ENCODE measurements at regions not wholly inside any gene's neighbourhood (a gene's known extent, or its start where the extent isn't known, plus 50 kb on each side); places are given as distances from the start of the nearest gene placed in this dataset.

DNA sequence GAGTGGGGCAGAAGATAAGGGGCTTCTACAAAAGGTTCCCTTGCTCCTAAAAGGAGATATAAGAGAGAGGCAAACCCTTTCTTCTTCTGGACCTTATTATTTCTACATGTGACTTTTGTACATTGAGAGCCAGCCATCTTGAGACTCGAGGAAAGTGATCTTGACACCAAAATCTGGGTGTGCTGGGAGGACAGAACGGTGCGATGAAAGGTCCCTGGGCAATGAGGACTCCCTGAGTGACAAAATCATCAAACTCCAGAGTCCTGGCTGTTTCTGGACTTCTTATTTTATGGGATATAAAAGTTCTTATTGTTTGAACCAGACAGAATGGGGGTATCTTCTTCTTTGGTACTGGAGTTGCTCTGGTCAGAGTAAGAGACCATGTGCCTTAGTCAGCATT, 411.0 kb downstream of the ZNF536 start:
- no peaks in the 10 kb centered on the region for H3K36me3 Mint-ChIP-seq (ENCODE audit: low read depth)
- H3K27ac Mint-ChIP-seq: no peak overlapping the region
- DNase-seq: no peak
- H3K9me3 Mint-ChIP-seq: no peaks in the 10 kb centered on the region
- no peaks in the 10 kb centered on the region for H3K27me3 Mint-ChIP-seq (ENCODE audit: low read depth, poor library complexity)
- H3K4me3 Mint-ChIP-seq: no peak overlapping the region
- peaks cover 19% of the 10 kb centered on the region for H3K4me1 Mint-ChIP-seq
- TF ChIP-seq, protein P1, sequence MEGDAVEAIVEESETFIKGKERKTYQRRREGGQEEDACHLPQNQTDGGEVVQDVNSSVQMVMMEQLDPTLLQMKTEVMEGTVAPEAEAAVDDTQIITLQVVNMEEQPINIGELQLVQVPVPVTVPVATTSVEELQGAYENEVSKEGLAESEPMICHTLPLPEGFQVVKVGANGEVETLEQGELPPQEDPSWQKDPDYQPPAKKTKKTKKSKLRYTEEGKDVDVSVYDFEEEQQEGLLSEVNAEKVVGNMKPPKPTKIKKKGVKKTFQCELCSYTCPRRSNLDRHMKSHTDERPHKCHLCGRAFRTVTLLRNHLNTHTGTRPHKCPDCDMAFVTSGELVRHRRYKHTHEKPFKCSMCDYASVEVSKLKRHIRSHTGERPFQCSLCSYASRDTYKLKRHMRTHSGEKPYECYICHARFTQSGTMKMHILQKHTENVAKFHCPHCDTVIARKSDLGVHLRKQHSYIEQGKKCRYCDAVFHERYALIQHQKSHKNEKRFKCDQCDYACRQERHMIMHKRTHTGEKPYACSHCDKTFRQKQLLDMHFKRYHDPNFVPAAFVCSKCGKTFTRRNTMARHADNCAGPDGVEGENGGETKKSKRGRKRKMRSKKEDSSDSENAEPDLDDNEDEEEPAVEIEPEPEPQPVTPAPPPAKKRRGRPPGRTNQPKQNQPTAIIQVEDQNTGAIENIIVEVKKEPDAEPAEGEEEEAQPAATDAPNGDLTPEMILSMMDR (IDR thresholded peaks at IDR 0.05): no peak

DNA sequence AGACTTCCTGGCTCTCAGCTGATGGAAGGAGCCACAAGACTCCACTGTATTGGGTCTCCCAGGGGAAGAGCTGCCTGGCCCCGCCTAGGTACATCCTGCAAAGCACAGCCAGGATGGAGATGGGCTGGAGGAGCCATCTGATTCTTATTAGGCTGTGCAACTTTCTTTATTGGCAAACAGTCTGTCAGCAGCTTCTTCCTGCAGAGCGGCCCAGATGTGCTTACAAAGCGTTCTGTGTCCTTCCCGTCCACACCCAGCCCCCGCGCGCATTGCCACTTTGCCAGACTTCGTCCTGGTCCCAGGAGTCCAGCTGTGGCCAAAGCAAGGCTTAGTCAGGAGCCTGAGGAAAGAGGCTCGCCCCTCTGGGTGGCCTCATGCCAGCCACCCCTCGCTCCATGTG, 409.3 kb downstream of the ZNF536 start:
- TF ChIP-seq, protein P1 (IDR thresholded peaks at IDR 0.05): no peak
- Mint-ChIP-seq H3K4me3 (no peak overlapping the region), H3K9me3 (no peaks in the 10 kb centered on the region), H3K36me3 (ENCODE audit: low read depth) (no peaks in the 10 kb centered on the region), H3K27me3 (ENCODE audit: low read depth, poor library complexity) (no peaks in the 10 kb centered on the region), H3K27ac (no peak overlapping the region), H3K4me1 (peaks cover 19% of the 10 kb centered on the region)
- no peak for DNase-seq

DNA sequence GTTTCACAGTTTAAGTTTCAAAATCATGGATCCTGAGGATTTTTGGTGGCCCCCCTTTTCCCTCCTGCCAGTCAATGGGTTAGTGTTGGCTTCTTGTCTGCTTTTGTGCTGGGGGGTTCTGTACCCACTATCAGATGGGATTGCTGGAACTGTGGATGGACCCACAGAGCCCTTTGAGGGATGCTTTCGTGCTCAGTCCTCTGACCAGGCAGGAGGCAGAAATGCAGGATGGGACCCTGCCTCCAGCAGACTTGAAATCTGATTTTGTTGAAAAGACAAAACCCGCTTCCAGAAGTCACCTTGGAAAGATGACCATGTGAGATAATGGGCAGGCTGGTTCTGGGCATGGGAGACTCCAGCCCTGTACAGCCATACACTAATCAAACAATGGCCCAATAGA, 408.9 kb downstream of the ZNF536 start:
- H3K27ac Mint-ChIP-seq: no peak overlapping the region

DNA sequence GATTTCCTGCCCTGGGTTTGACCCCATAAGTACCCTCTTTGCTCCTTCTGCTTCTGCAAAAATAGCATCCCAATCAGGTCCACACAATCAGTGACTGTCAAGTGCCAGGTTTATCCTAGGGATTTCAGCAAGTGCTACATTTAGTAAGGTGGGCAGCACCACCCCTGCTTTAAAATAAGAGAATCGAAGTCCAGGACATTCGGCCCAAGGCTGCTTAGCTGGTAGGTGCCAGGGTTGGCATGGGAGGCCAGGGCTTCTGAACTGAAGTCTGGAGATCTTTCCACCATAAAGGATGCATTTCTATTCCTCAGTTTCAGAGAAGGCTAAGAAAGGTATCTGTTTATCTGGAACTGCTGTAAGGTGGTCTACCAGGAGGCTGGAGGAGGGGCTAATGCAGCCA, 408.3 kb downstream of the ZNF536 start:
- H3K27ac Mint-ChIP-seq: no peak overlapping the region
- H3K9me3 Mint-ChIP-seq: no peaks in the 10 kb centered on the region
- no peak for DNase-seq
- H3K36me3 Mint-ChIP-seq (ENCODE audit: low read depth): no peaks in the 10 kb centered on the region
- TF ChIP-seq, protein P1 (IDR thresholded peaks at IDR 0.05): no peak
- H3K4me1 Mint-ChIP-seq: peaks cover 19% of the 10 kb centered on the region
- H3K4me3 Mint-ChIP-seq: no peak overlapping the region
- H3K27me3 Mint-ChIP-seq (ENCODE audit: low read depth, poor library complexity): no peaks in the 10 kb centered on the region

More for the DNA sequence above, 408.9 kb downstream of the ZNF536 start:
- no peak for DNase-seq
- Mint-ChIP-seq H3K4me1 (peaks cover 19% of the 10 kb centered on the region), H3K36me3 (ENCODE audit: low read depth) (no peaks in the 10 kb centered on the region), H3K4me3 (no peak overlapping the region), H3K9me3 (no peaks in the 10 kb centered on the region), H3K27me3 (ENCODE audit: low read depth, poor library complexity) (no peaks in the 10 kb centered on the region)
- TF ChIP-seq, protein P1 (IDR thresholded peaks at IDR 0.05): no peak

DNA sequence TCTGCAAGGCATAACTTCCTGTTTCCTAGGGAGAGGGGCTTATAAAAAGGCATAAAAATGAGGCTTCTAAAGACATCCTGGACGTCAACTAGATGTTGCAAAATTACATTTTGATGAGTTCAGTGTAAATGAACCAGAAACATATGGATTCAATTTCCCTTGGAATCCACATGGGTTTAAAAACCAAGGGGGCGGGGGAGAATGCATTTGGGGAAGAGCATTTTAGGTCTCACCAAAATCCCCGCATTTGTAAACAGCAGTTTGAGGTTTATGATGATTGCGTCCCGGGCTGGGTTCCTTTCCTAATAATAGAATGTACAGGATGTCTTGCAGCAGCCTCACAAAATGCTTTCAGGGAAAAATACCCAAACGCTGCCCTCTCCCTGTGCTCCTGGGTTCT, 407.8 kb downstream of the ZNF536 start:
- no peak for DNase-seq
- H3K36me3 Mint-ChIP-seq (ENCODE audit: low read depth): no peaks in the 10 kb centered on the region
- H3K27me3 Mint-ChIP-seq (ENCODE audit: low read depth, poor library complexity): no peaks in the 10 kb centered on the region

More for the DNA sequence above, 407.8 kb downstream of the ZNF536 start:
- Mint-ChIP-seq H3K4me3 (no peak overlapping the region), H3K27ac (peak overlapping the region; percentile 42), H3K9me3 (no peaks in the 10 kb centered on the region), H3K4me1 (peaks cover 19% of the 10 kb centered on the region)
- TF ChIP-seq, protein P1 (IDR thresholded peaks at IDR 0.05): no peak

All from nephron progenitor cell (in vitro differentiated cells).